GM12878 (cell line): ENCODE measurements at regions not wholly inside any gene's neighbourhood (a gene's known extent, or its start where the extent isn't known, plus 50 kb on each side); places are given as distances from the start of the nearest gene placed in this dataset.

Experiments
- ATAC-seq: fragments of 200-7000 bp; cut with Tn5 transposase; 3 replicates; pipeline ENCODE4 v1.9.1; 2020; ENCODE audit warnings: mild to moderate bottlenecking, moderate library complexity
- BruUV-seq: library from RNA; stranded (reverse); fragments of 400-500 nt; replicated peaks from 2 replicates; lab custom pipeline; 2021; lab: Mats Ljungman, UMichigan
- CTCF ChIA-PET: fragments of 300-600 bp; sonication (Branson Sonifier 250); formaldehyde crosslinking; extraction: SDS; loops from one replicate; lab custom pipeline; 2021; ENCODE audit warnings: inconsistent platforms; lab: Yijun Ruan, JAX
- POLR2A ChIA-PET: fragments of 350-600 bp; formaldehyde crosslinking; extraction: SDS; loops from one replicate; lab custom pipeline; 2021; ENCODE audit warnings: inconsistent platforms; lab: Charles Lee
- RAD21 ChIA-PET: fragments of 300-600 bp; sonication (Branson Sonifier 250); formaldehyde crosslinking; loops from one replicate; lab custom pipeline; 2023; ENCODE audit warnings: antibody characterized with exemption; ENCODE audit not compliant: unreplicated experiment; lab: Charles Lee
- SMC1A ChIA-PET: fragments of 300-600 bp; sonication (Branson Sonifier 250); formaldehyde crosslinking; loops from one replicate; lab custom pipeline; 2023; ENCODE audit not compliant: unreplicated experiment, uncharacterized antibody; lab: Charles Lee
- DNase-seq: peaks from one replicate; pipeline ENCODE4 v3.0.0-alpha.2; 2011; ENCODE audit warnings: low read depth, low spot score
- FAIRE-seq: peaks from 3 replicates; lab custom pipeline; 2011; peaks lifted over from hg19 to GRCh38; lab: Jason Lieb, UNC
- H2AFZ ChIP-seq: 2 replicates; pipeline ENCODE4 v1.6.0; 2011; ENCODE audit warnings: low read depth, low read length, control low read depth; ENCODE audit not compliant: control insufficient read depth
- H3K27ac ChIP-seq: 2 replicates; pipeline ENCODE4 v1.5.1; 2011; ENCODE audit warnings: control low read depth; ENCODE audit not compliant: control insufficient read depth, insufficient read depth
- H3K27me3 ChIP-seq, 2 experiments: replicated peaks in 1 of 2; 2 replicates each; pipeline versions ENCODE4 v1.6.0 to v1.6.1; 2011; ENCODE audit warnings: low read length in 1 of 2; ENCODE audit not compliant: control insufficient read depth in 2 of 2, insufficient read depth in 2 of 2
- H3K36me3 ChIP-seq, 2 experiments: 2 replicates each; pipeline ENCODE4 v1.5.1; 2011; ENCODE audit warnings: low read length in 1 of 2; ENCODE audit not compliant: control insufficient read depth in 2 of 2, insufficient read depth in 2 of 2
- H3K4me1 ChIP-seq: 2 replicates; pipeline ENCODE4 v1.6.1; 2011; ENCODE audit warnings: mild to moderate bottlenecking, low read length, moderate library complexity, mixed read lengths; ENCODE audit not compliant: control insufficient read depth, insufficient read depth
- H3K4me2 ChIP-seq: 2 replicates; pipeline ENCODE4 v1.6.0; 2011; ENCODE audit warnings: control low read depth; ENCODE audit not compliant: control insufficient read depth, insufficient read depth
- H3K4me3 ChIP-seq: fragments of 200-600 bp; sonication (generic); 2 replicates; pipeline ENCODE4 v1.5.1; 2016
- H3K79me2 ChIP-seq: 2 replicates; pipeline ENCODE4 v1.6.0; 2011; ENCODE audit warnings: low read length; ENCODE audit not compliant: control insufficient read depth, insufficient read depth
- H3K9ac ChIP-seq: 2 replicates; pipeline ENCODE4 v1.8.0; 2011; ENCODE audit warnings: low read length, control low read depth, mixed read lengths; ENCODE audit not compliant: control insufficient read depth, insufficient read depth
- H3K9me3 ChIP-seq: replicated peaks from 3 replicates; pipeline ENCODE4 v1.5.1; 2011; ENCODE audit warnings: mild to moderate bottlenecking, low read length; ENCODE audit not compliant: control insufficient read depth, insufficient read depth
- H4K20me1 ChIP-seq: 2 replicates; pipeline ENCODE4 v1.6.0; 2011; ENCODE audit not compliant: control insufficient read depth, insufficient read depth
- CHD1 ChIP-seq: IDR thresholded peaks from 2 replicates; pipeline ENCODE4 v1.6.1; 2012; ENCODE audit warnings: low read depth, low read length, improper control_type of control experiment
- MTA2 ChIP-seq: fragments of 450-650 bp; IDR thresholded peaks from 2 replicates; pipeline ENCODE4 v1.6.1; 2016; ENCODE audit warnings: low read depth, mild to moderate bottlenecking, moderate library complexity
- MTA3 ChIP-seq: IDR thresholded peaks from 2 replicates; pipeline ENCODE4 v1.6.1; 2012; ENCODE audit warnings: low read length, inconsistent platforms, borderline replicate concordance
- REST ChIP-seq: IDR thresholded peaks from 2 replicates; pipeline ENCODE4 v1.6.1; 2012; ENCODE audit warnings: mild to moderate bottlenecking, low read depth, low read length
- TARDBP ChIP-seq: IDR thresholded peaks from 2 replicates; pipeline ENCODE4 v1.6.1; 2016; ENCODE audit warnings: borderline replicate concordance
- WGBS: methylation state at CpG from one replicate; pipeline ENCODE4 v1.1.6; 2016; ENCODE audit warnings: low lambda C conversion rate; ENCODE audit not compliant: insufficient replicate concordance, insufficient coverage; ENCODE audit errors: missing lambda C conversion rate; 5-methylcytosine and 5-hydroxymethylcytosine counted together
- in situ Hi-C: fragments of 300-500 bp; cut with MboI; formaldehyde crosslinking; loops from 9 replicates; pipeline ENCODE4 v1.14.3; 2018; ENCODE audit warnings: mixed read lengths
- intact Hi-C: fragments of 100-400 bp; cut with micrococcal nuclease; formaldehyde crosslinking; loops from one replicate; pipeline ENCODE4 v1.14.2; 2022; ENCODE audit not compliant: unreplicated experiment

- no peak overlapping the region for H3K4me2 ChIP-seq
- H3K27me3 ChIP-seq, result no peaks in the 10 kb centered on the region
- RAD21 ChIA-PET, result no interaction called here
- no peak overlapping the region for H3K9ac ChIP-seq
- H3K79me2 ChIP-seq, result no peaks in the 10 kb centered on the region
- in situ Hi-C loops, result no loop called here
- 30% methylated on average over 14 of the region's 14 CpGs for WGBS
- TF ChIP-seq CHD1 (no peak), TARDBP (no peak), MTA2 (no peak), REST (no peak), MTA3 (no peak)
- TF ChIP-seq, all 136 proteins: peak for 0
- Histone ChIP-seq H3K4me3 (no peak overlapping the region), H2AFZ (no peak overlapping the region), H3K27ac (no peak overlapping the region), H3K36me3 (no peaks in the 10 kb centered on the region), H4K20me1 (no peaks in the 10 kb centered on the region), H3K4me1 (no peaks in the 10 kb centered on the region), H3K9me3 (no peaks in the 10 kb centered on the region)
- FAIRE-seq (no peak), DNase-seq (no peak), ATAC-seq (no peak)
- intact Hi-C loops, result no loop called here
- ChIA-PET CTCF (interaction anchor here (1.4 kb wide), 1 partner anchor 10 kb away, joined by 3 read pairs; no protein-coding TSS in a partner anchor), POLR2A (no interaction called here), SMC1A (interaction anchor here (1.1 kb wide), 1 partner anchor 10 kb away, joined by 4 read pairs; no protein-coding TSS in a partner anchor)
- no TSS peak for BruUV-seq
These were observed 281.4 kb downstream of the HHIPL2 start for GRCh38 chr1:222266223-222267196.
